ENCODE measurements at regions not wholly inside any gene's neighbourhood (a gene's known extent, or its start where the extent isn't known, plus 50 kb on each side); places are given as distances from the start of the nearest gene placed in this dataset.
"Not testable (repeated sequence)": the region's sequence is repeated elsewhere in the genome, so short reads cannot be mapped to it uniquely, and the experiment has no call there.

GRCh38 chrX:146119074-146119473 lies 301.4 kb downstream of the SLITRK2 start:
- TF ChIP-seq, protein P1, sequence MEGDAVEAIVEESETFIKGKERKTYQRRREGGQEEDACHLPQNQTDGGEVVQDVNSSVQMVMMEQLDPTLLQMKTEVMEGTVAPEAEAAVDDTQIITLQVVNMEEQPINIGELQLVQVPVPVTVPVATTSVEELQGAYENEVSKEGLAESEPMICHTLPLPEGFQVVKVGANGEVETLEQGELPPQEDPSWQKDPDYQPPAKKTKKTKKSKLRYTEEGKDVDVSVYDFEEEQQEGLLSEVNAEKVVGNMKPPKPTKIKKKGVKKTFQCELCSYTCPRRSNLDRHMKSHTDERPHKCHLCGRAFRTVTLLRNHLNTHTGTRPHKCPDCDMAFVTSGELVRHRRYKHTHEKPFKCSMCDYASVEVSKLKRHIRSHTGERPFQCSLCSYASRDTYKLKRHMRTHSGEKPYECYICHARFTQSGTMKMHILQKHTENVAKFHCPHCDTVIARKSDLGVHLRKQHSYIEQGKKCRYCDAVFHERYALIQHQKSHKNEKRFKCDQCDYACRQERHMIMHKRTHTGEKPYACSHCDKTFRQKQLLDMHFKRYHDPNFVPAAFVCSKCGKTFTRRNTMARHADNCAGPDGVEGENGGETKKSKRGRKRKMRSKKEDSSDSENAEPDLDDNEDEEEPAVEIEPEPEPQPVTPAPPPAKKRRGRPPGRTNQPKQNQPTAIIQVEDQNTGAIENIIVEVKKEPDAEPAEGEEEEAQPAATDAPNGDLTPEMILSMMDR (conservative IDR thresholded peaks at IDR 0.05; ENCODE audit: low read depth, low read length): not testable (repeated sequence)
- not testable (repeated sequence) for TF ChIP-seq EZH2phosphoT487 (IDR thresholded peaks at IDR 0.05; ENCODE audit: borderline replicate concordance, low read length)
